Medulla oblongata (tissue), 1 donor: ENCODE measurements at regions not wholly inside any gene's neighbourhood (a gene's known extent, or its start where the extent isn't known, plus 50 kb on each side); places are given as distances from the start of the nearest gene placed in this dataset.

Source experiments
- DNase-seq: peaks from one replicate; pipeline ENCODE4 v3.0.0-alpha.2; 2015; ENCODE audit errors: extremely low spot score

DNA sequence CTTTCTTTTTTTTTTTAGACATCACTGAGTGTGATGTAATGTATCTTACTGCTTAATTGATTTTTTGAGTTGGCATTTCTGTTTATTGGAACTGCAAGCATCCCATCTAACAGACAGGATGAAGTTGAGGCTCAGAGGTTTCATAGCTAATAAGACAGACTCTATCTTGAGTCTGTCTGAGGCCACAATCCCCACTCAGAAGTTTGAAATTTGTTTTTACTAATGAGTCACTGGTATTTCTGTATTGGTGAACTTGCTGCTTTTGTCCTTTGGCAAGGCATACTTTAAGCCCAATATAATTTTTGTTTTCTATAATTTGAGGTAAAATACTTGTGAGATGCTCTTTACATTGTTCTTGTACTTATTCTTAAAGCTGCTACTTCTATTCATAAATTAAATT, 491.2 kb downstream of the PSAT1 start:
- no peak for DNase-seq

DNA sequence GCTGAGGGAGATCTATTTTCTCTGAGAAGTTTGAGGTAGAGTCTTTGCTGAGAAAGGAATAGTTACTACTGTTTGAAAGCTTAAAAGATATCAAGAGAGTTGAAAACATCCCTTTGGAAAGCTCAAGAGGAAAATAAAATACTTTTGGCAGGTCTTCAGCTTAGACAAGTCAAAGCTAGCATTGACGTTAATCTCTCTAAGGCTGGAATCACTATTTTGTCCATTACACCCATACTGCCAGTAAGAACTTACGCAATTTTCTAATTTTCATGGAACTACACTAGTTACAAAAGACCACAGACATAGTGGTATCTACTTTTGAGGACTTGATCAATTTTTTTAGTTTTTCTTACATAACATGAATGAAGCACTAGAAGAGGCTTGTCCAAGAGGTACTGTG, 494.9 kb downstream of the PSAT1 start:
- DNase-seq: no peak

DNA sequence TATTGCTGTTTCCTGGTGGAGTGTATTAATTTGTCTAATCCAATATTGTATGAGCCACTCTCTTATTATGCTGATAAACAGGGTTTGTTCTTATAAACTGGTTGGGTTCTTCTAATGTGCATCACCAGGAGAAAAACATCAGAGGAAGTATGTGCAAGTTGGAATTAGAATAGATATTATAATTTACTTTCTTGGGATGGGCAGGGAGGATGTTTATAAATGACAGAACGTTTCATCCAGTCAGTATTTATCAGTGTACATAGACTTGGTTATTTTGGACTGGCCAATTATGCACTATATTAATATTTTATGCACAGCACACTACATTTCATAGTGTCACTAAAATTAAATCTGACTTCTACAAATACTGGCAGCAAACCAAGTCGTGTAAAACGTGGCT, 495.8 kb downstream of the PSAT1 start:
- DNase-seq: no peak

DNA sequence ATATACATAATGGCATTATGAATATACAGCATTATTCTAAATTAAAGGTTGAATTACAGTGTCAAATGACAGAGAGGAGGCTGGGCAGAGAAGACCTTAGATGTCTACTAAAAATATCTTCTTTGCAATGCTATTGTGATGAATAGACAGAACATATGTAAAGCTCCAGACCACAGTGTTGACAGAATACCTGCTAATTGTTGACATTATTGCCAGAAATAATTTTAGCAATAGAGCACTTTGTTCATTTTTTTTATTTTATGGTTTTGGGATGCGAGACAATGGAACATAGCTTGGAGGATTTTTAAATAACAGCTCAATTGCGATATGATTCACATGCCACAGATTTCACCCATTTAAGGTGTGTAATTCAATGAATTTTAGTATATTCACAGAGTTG, 508.8 kb downstream of the PSAT1 start:
- no peak for DNase-seq

DNA sequence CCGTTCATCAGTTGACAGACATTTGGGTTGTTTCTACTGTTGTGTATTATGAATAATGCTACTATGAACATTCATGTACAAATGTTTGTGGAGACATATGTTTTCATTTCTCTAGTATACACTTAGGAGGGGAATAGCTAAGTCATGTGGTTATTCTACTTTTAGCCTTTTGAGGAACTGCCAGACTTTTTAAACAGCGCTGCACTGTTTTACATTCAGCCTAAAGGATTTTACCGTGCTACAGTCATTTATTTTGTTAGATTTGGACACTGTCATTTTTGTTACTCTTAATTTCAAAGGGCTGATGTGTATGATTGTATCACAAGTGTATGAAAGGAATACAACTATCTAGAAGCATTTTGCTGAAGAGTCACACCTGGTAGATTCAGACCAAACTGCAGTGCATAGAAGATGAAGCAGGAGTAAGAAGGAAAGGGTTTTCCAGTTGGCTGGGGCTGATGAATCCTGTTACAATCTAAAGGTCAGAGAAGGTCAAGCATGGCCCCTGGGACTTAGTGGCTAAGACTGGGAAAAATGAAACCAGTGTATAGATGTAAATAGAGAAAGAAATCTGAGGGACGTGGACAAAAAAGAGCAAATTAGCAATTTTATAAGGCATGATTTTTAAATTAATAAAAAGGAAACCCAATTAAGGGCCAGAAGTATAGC, 509.7 kb downstream of the PSAT1 start:
- no peak for DNase-seq

DNA sequence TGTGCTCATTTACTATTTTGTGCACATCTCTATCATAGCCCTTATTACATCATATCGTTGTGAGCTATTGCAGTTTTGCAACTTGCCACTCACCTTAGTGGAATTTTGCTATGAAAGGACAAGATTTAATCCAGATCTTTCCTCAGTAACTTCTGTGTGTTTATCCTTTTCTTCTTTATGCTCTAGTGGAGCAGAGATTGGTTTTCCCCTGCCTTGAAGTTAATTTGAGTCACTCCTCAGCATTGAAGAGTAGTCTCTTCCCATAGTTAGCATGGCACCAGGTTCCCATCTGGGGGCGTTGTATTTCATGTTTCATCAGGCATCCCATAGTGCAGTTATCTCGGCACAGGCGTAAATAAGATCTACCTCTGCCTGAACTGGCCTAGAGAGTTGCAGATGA, 510.4 kb downstream of the PSAT1 start:
- DNase-seq: no peak

DNA sequence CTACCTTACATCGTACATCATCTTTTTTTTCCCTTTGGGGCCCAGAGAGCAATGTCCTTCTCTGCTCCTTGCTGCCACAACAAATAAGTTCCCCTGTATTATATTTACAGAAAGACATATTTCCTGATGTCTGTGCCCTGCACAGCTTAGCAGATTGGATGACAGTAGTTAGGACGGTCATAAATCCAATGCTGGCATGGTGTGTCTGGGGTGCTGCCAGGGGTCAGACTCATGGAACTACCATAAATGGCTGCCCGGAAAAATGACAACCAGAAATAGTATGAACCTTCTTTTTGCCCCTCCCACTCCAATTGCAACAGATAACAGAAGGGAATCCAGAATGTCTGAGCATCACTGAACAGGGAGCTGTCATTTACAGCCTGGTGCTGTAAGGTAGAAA, 511.1 kb downstream of the PSAT1 start:
- DNase-seq: no peak

DNA sequence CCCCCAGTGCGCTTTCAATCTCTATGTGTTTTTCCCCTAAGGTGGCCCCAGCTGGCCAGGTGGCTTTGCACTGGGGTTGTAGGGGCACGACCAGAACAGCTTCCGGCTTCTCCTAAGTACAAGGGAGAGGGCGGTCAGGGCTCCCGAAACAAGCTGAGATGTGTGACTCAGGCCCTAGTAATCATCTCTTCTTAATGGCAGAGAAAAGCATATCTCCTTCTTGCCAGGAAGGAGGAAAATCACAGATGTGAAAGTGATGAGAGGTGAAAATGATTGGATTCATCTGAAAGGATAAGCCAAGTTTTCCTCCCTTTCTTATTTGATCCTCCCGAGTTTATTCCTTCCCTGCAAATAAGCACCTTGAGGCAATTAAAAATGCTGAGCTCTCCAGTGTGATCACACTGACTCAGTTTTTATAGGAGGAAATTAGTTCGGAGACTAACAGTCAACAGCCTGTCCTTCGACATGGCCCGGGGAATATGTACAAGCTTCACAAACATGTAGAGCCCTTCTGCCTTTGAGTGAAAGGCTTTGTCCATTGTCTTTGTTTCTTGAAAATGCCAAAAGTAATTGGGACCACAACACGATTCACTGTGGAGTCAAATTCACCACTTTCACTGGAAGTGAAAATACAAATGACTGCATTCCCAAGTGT, 514.8 kb downstream of the PSAT1 start:
- no peak for DNase-seq

DNA sequence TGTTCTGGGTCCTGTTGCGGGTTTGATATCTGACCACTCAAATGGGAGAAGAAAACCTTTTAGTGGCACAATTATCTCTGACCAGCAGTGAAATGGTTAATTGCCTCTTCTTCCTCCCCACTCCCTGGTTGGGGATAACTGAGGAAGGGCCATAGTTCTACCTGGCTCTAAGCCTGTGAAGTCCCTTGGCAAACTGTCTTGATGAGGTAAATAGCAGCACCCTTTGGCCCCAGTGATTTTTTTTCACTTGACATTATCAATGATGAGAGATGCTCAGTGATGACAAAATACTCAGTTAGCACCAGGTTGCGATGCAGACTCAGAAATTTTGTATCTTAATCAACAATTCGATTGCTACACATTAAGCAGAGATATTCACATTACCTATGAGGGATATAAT, 515.7 kb downstream of the PSAT1 start:
- DNase-seq: no peak

DNA sequence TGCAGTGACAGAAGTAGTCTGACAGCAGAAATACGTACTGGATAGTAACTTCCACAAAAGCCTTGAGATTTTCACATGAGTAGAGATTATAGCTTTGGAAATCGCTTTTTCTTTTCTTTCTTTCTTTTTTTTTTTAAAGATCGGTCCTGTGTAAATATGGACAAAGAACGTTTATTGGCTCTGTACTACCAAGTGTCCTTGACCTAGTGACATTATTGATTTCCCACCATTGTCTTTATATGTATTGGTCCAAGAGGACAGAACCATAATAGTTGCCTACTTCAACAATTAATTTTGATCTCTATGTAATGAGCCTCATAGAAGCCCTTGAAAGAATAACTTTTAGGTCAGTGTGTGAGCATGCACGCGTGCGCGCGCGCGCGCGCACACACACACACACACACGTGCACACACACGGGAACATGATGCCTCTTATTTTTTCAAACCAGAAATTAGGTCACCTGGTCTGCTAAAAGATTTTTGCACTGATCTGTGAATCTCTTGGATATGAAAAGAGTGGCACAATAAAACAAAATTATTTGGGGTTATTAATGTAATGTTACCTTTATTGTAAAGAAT, 516.8 kb downstream of the PSAT1 start:
- no peak for DNase-seq

DNA sequence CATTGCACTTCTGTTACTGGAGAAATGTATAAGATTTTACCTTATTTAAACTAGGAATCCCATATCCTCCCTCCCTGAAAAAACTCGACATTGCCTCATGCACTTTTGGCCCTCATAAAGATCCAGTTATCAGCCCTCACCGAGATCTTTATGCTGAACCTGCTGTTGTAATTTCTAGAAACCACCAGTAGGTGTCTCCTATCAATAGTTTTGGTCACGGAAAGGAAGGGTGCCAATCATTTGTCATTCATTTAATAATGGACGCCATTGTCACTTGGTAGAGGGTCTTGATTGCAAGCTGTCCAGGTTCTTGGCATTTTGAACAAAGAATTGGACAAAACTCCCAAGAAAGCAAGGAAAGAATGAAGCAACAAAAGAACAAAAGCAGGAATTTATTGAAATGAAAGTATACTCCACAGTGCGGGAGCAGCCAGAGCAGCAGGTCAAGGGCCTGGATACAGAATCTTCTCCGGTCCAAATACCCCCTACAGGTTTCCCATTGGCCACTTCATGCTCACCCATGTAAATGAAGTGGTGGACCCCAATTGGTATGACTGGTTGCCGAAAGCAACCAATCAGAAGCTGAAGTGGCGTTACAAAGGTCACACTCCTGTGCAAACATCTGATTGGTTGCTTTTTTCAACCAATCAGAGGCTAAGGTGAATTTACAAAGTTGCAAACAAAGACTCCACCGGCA, 524.3 kb downstream of the PSAT1 start:
- DNase-seq: peak; percentile 61

DNA sequence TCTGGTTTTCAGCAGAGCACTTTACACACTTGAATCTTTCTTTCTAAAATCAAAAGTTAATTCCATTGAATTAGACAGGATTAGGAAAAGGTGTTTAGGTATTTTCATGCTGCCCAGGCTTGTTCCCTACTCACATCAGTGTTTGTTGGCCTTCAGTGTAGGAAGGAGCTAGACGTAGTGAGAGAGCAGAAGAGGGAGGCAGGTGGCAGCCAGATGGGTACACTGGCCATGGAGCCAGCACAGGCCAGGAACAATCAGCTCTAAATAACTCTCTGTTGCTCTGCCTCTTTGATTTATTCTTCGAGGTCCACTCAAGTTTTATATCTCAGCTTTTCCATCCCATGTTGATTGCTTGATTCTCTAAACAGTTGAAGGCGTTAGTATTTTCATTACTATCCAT, 529.6 kb downstream of the PSAT1 start:
- no peak for DNase-seq

DNA sequence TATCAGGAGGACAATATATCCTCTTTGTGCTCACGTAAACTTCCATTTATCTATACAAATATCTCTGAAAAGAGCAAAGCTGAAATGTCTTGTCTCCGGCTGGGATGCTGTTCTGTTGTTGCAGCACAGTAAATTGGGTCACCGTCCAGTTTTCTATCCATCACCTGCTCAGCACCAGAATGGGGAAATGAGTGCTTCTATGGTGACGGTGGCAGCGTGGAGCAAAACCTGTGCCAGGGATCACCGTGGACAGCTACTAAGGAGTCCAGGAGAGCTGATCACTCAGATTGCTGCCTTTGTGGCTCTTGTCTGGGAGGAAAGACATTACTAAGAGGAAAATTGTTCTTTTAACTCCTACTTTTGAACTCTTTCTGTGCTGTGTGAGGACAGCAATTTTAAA, 531.6 kb downstream of the PSAT1 start:
- no peak for DNase-seq

DNA sequence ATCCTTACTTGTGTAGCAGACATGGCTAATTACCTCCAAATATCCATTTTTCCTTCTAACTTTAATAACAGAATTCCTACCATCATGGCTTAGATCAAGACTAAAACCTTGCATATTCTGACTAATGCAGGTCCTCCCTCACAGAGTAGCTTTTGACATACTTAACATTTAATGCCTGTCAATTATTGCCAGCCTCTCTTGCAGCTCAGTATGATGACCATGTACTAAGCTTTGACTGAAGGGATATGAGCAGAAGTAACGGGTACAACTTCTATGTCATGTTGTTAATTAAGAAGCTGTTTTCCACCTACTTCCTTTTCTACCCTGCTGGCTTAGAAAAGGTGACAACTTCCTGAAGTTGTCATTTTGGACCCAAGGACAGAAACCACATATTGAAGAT, 533.4 kb downstream of the PSAT1 start:
- no peak for DNase-seq

DNA sequence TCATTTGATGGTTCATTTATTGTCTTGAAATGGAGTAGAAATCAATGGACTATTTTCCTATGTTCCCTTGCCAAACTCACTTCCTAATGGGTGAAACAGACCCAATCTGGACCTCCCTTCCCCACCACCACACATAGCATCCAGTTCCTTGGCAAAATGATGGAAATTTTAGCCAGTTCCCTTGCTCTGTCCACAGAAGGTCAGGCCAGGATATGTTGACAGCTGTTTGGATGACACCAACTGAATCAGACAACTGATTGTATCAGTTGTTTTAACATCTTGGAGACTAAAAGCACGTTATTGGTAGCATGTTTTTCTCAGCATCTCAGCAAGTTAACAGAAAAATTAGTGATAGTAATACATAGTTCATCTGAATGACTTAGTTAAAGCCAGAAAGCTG, 534.8 kb downstream of the PSAT1 start:
- no peak for DNase-seq

DNA sequence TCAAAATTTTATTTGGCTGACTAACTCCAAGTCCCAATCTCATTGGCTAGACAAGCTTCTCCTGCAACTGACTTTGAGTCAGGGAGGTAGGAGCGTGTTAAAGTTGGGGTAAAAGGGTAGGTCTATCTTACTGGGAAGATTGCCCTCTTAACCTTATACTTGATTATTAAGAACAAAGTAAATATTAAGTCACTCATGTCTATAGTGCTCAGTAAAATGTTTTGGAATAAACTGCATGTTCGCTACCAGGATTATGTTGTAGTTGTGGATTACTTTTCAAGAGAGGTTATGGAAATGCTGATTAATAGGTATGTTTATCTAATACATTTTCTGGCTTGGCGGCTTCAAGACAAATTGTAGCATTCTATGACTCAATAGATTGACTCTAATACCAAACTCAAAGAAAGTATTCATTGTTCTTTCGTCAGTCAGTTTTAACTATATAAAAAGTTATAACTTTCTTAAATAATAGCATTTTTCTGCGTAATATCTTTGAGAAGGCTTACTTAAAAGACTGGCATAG, 539.1 kb downstream of the PSAT1 start:
- DNase-seq: no peak

DNA sequence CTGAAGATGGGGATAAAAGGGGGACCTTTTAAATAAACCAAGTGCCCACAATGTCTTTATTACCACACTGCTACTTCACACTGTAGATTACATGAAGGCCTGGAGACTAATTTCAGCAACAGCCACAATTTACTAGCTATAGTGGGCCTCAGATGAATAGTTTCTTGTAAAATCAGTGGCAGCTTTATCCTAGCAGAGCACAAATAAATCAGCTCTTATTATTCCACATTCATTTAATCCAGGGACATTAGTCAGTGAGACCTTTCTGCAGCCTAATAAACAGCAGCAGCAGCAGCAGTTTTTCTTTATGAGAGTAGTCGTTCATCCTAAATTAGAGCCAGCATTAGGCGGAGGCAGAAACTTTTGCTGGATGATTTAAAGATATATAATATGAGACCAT, 542.3 kb downstream of the PSAT1 start:
- DNase-seq: no peak

DNA sequence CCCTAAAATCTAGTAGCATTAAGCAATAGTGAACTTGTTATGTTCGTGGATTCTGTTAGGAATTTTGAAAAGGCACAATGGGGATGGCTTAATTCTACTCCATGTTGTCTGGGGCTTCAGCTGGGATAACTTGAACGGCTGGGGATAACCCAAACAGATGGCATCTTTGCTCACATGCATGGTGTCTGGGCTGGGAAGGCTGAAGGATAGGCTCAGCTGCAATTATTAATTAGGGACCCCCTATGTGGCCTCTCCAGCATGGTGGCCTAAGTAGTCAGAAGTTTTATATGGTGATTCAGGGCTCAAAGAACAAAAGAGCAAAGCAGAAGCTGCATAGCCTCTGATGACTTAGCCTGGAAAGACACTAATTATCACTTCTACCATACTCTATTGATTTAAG, 551.1 kb downstream of the PSAT1 start:
- DNase-seq: no peak

DNA sequence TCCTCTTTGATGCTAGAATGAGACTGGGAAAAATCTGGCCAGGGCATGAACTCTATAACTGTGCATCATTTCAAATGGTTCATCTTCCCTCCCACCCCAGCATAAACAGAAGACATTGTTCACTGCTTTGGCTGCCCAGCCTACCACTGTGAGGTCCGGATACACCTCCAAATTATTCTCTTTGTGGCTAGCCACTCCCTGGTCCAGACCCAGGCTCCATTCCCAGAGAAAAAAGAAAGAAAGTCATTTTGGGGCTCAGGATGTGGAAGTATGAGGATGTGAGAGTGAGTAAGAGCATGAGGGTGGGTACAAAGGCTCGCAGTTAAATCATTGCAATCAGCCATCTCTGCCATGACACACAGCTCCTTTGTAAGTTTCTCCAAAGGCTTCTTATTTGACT, 559.2 kb downstream of the PSAT1 start:
- no peak for DNase-seq

DNA sequence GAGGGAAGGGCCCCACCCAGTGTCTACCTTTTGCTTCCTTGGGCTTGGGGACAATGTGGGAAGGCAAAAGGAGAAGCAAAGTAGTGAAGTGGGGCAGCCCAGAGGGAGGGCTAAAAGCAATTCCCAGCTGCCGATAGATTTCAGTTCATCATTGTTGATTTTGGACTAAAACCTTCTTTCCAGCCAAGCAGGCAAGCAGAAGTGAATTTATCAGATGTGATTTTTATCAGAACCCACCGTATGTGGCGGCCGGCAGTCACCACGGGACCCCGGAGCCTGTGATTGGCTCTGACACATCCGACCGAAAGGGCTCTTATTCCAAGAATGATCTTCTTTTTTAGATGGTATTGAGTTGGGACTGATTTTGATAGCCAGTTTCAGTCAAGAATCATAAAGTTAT, 559.9 kb downstream of the PSAT1 start:
- no peak for DNase-seq

DNA sequence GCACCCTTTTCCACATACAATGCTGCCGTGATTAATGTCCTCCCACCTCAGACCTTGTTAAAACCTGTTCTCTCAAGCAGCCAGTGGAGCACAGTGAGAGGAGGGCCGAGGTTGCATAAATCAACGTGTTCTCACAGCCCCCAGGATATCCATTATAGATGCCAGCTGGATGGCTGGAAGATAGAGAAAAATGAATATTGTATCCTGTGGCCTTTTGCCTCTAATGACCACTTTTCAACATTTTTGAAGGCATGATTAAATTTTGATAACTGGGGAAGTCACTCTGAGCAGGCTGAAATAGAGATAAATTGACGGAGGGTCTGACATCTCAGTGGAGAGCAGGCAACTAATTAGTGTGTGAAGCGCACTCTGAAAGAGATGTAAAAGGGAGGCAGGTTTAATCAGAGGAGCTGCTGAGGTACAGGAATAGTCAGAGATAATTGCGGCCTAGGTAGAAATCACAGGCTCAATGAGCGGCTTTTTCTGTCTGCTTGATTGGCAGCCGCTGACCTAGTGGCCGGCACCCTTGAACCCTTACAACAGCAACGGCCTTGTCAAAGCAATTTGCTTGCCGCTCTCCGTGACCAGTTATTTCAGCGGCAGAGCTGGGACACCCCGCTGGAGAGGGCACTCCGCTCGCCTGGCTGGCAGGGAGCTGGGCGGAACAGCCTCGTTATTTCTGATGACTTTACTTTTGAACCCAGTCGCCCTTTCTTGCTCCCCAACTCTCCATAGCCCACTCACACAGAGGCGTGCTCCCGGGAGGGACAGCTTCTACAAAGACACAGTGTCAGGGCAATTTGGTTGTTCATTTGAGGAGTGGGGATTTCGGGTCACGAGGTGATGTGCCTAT, 560.7 kb downstream of the PSAT1 start:
- DNase-seq: no peak

DNA sequence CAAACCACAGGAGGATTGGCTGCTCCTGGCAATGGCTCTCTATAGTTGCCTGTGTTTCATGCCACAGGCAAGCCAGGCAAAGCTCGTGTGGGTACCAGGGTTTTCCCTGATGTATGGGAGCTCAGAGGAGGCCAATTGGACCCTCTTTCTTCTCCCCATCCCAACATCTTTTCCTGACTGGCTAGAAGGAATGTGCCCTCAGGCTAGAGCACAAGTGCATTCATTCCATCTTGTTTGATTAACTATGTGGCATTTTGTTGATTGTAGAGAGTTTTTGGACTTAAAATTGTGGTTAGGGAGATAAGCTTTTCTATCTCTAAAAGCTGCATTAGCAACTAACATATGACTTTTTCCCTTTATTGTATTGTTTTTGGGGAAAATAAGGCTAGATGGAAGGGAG, 561.3 kb downstream of the PSAT1 start:
- DNase-seq: no peak
